ENCODE measurements at regions not wholly inside any gene's neighbourhood (a gene's known extent, or its start where the extent isn't known, plus 50 kb on each side); places are given as distances from the start of the nearest gene placed in this dataset.

DNA sequence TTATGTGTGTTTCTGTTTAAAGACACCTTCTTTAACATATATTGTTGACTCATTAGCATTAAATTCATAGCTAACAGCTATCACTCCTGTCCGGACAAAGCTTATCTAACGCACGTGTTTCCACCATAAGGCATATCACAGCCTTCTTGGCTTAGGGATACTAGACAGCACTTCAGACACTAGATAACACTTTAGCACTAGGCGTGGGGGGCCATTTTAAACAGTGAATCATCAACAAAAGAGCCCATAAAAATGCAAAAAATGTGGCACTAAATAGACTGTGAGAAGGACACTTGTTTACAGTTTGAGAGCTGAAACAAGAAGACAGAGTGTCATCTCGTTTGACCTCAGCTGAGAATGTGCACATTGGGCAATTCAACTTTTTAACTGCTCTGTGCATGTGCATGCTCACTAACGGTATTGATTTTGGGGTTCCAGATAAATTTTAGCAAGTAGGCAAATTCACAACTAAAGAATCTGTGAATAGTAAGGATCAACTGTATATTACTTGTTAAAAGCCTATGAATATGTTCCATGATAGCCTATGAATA is 58.9 kb upstream of the RAI2 start:
- DNase-seq, result no peak

DNA sequence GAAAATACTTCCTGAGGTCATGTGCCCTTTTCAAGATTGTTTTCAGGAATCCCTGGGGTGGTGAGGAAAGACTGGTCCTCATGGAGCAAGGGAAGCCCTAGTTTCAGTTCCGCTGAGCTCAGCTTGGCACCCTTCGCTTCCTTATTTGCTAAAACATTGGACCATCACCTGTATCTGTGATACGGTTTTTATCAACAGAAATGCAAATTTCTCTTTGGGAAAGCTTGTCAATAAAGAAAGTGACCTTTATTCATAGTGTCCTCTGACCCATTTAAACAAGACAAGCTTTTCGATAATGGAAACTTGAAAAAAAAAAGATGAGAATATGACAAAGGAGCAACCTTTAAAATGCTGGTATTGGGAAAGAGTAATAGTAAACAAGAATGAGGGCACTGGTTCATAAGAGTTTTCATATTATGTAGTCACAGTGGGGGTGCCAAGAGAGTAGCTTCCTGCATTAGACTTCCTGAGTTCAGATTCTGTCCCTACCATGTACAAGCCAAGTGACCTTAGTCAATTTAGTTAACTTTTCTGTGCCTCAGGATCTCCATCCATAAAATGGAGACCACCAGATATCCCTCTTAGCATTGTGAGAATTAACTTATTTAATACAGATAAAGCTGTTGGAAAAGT is 57.0 kb upstream of the RAI2 start:
- DNase-seq, result no peak

DNA sequence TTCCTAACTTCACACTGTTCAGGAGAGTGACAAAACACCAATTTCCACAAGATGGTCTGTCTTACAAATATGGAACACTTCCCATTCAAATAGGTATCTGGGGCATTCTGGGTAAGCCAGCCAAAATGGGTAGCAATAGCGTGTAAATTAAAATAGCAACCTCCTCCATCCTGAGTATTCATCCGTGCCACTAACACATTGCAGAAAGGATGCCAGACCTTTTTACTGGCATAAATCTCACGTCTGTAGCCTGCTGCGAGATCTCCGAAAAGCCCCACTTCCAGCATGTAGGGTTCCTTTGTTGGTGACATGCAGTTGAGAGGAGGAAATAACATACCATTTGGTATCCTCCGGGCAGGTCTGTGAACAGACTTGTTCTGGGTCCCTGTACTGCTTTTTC is 52.7 kb upstream of the RAI2 start:
- no peak for DNase-seq

All from activated CD4-positive, alpha-beta T cell treated with anti-CD3 and anti-CD28 coated beads for 4 hours (primary cell).